BE2C (cell line): ENCODE measurements at regions not wholly inside any gene's neighbourhood (a gene's known extent, or its start where the extent isn't known, plus 50 kb on each side); places are given as distances from the start of the nearest gene placed in this dataset.

Source experiments
- DNase-seq: peaks from one replicate; pipeline ENCODE4 v3.0.0-alpha.2; 2020
- H3K27me3 ChIP-seq: fragments of 250-450 bp; sonication (Bioruptor Pico); 2 replicates; pipeline ENCODE4 v1.5.1; 2020; ENCODE audit warnings: mild to moderate bottlenecking
- H3K36me3 ChIP-seq: fragments of 250-450 bp; sonication (Bioruptor Pico); 2 replicates; pipeline ENCODE4 v1.5.1; 2020; ENCODE audit warnings: mild to moderate bottlenecking
- H3K4me1 ChIP-seq: fragments of 250-450 bp; sonication (Bioruptor Pico); 2 replicates; pipeline ENCODE4 v1.5.1; 2020
- H3K4me3 ChIP-seq: 2 replicates; pipeline ENCODE4 v1.5.1; 2011; ENCODE audit warnings: low read depth, low read length
- H3K9me3 ChIP-seq: fragments of 250-450 bp; sonication (Bioruptor Pico); 2 replicates; pipeline ENCODE4 v1.5.1; 2020
- CTCF ChIP-seq: IDR thresholded peaks from 2 replicates; pipeline ENCODE4 v1.5.1; 2012; ENCODE audit warnings: mild to moderate bottlenecking, low read depth, low read length

GRCh38 chr12:115871714-115872113 is 405.8 kb downstream of the MED13L start:
- H3K9me3 ChIP-seq = no peaks in the 10 kb centered on the region
- H3K4me3 ChIP-seq = no peak overlapping the region
- H3K27me3 ChIP-seq = no peaks in the 10 kb centered on the region
- no peaks in the 10 kb centered on the region for H3K36me3 ChIP-seq
- no peaks in the 10 kb centered on the region for H3K4me1 ChIP-seq
- peak; percentile 81 for TF ChIP-seq CTCF
- peak; percentile 36 for DNase-seq

GRCh38 chr12:115870510-115870909 is 407.0 kb downstream of the MED13L start:
- TF ChIP-seq CTCF = no peak
- Histone ChIP-seq H3K36me3 (no peaks in the 10 kb centered on the region), H3K4me1 (no peaks in the 10 kb centered on the region), H3K27me3 (no peaks in the 10 kb centered on the region), H3K4me3 (no peak overlapping the region), H3K9me3 (no peaks in the 10 kb centered on the region)
- no peak for DNase-seq

- no peaks in the 10 kb centered on the region for H3K36me3 ChIP-seq
- no peaks in the 10 kb centered on the region for H3K9me3 ChIP-seq
- no peaks in the 10 kb centered on the region for H3K27me3 ChIP-seq
- no peak for DNase-seq
- no peak for TF ChIP-seq CTCF
- no peaks in the 10 kb centered on the region for H3K4me1 ChIP-seq
- no peak overlapping the region for H3K4me3 ChIP-seq
Observed at GRCh38 chr12:115870021-115870420, 407.5 kb downstream of the MED13L start.

- no peak for TF ChIP-seq CTCF
- Histone ChIP-seq H3K4me3 (no peak overlapping the region), H3K9me3 (no peaks in the 10 kb centered on the region), H3K27me3 (peaks cover under 1% of the 10 kb centered on the region; the same call in 1 of the 2 replicates), H3K4me1 (no peaks in the 10 kb centered on the region), H3K36me3 (no peaks in the 10 kb centered on the region)
- DNase-seq = no peak
Observed at GRCh38 chr12:115869604-115870003, 407.9 kb downstream of the MED13L start.

- H3K4me1 ChIP-seq = no peaks in the 10 kb centered on the region
- no peak for DNase-seq
- no peaks in the 10 kb centered on the region for H3K36me3 ChIP-seq
- no peak overlapping the region for H3K4me3 ChIP-seq
- no peaks in the 10 kb centered on the region for H3K9me3 ChIP-seq
- no peak for TF ChIP-seq CTCF
- H3K27me3 ChIP-seq = peaks cover 5% of the 10 kb centered on the region; the same call in 1 of the 2 replicates
Observed at GRCh38 chr12:115868624-115869023, 408.9 kb downstream of the MED13L start.

GRCh38 chr12:115867854-115868253 is 409.6 kb downstream of the MED13L start:
- no peak for DNase-seq

More at GRCh38 chr12:115867854-115868253, 409.6 kb downstream of the MED13L start:
- TF ChIP-seq CTCF = no peak
- Histone ChIP-seq H3K27me3 (peaks cover 5% of the 10 kb centered on the region; the same call in 1 of the 2 replicates), H3K4me1 (no peaks in the 10 kb centered on the region), H3K9me3 (no peaks in the 10 kb centered on the region), H3K36me3 (no peaks in the 10 kb centered on the region), H3K4me3 (no peak overlapping the region)
